ENCODE measurements at regions not wholly inside any gene's neighbourhood (a gene's known extent, or its start where the extent isn't known, plus 50 kb on each side); places are given as distances from the start of the nearest gene placed in this dataset.

DNA sequence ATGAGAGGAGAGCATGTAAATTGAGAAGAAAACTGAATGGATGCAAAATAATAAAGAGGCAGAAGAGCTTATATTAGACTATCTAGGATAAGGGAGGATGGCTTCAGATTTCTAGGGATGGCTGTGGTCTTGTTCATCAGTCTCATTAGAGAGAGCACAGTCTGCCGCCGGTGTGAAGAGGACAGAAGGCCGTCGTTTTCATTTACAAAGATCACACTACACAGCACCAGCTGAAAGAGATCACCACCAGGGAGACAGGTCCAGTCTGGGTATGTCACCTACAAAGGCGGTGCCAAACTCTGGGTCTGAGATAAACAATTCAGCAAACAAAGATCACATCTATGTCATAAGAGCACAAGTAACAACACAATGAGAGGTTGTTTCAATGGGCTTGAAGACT, 1222.3 kb upstream of the SLC10A2 start:
- H3K4me3 ChIP-seq: no peak overlapping the region
- DNase-seq: no peak
- no peaks in the 10 kb centered on the region for H3K4me1 ChIP-seq

DNA sequence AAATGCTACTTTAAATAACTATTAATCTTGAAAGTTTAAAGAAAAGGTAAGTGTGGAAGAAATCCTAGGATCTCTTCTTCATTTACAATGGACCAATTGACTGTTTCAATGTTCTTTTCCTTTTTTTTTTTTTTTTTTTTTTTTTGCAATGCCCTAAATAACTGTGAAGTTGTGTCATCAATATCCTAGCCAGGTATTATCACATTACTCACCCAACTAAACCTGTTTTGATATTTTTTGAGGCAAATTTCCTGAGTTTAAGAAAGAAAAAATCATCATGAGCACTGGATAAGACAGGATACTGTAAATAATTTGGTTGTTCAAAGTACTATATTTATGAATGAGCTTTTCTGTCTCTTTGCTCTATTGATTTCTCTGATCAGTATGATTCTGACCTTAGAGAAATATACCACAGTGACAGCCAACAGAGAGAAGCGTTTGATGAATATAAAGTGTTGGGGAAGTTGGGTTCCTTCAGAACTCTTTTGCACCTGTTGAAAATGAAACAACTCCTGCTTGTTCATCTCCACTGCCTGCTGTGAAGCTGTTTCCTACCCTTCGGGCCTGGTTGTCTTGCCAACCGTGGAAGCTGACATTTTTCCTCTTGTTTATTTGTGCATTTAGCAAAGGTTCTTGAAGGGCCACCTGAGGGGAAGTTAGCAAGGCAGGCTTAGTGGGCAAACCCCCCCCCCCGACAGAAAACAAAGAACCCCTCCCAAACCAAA, 1220.5 kb upstream of the SLC10A2 start:
- H3K9me3 ChIP-seq: no peaks in the 10 kb centered on the region
- TF ChIP-seq, protein P1, sequence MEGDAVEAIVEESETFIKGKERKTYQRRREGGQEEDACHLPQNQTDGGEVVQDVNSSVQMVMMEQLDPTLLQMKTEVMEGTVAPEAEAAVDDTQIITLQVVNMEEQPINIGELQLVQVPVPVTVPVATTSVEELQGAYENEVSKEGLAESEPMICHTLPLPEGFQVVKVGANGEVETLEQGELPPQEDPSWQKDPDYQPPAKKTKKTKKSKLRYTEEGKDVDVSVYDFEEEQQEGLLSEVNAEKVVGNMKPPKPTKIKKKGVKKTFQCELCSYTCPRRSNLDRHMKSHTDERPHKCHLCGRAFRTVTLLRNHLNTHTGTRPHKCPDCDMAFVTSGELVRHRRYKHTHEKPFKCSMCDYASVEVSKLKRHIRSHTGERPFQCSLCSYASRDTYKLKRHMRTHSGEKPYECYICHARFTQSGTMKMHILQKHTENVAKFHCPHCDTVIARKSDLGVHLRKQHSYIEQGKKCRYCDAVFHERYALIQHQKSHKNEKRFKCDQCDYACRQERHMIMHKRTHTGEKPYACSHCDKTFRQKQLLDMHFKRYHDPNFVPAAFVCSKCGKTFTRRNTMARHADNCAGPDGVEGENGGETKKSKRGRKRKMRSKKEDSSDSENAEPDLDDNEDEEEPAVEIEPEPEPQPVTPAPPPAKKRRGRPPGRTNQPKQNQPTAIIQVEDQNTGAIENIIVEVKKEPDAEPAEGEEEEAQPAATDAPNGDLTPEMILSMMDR (IDR thresholded peaks at IDR 0.05): no peak
- no peaks in the 10 kb centered on the region for H3K4me1 ChIP-seq
- no peaks in the 10 kb centered on the region for H3K36me3 ChIP-seq
- no peaks in the 10 kb centered on the region for H3K27me3 ChIP-seq
- H3K4me3 ChIP-seq: no peak overlapping the region
- DNase-seq: no peak
- intact Hi-C loops (cut with DNase I; ENCODE audit: low total_unique reads): no loop called here
- H3K27ac ChIP-seq: no peak overlapping the region

More for the DNA sequence above, 1222.3 kb upstream of the SLC10A2 start:
- Histone ChIP-seq H3K36me3 (no peaks in the 10 kb centered on the region), H3K27me3 (no peaks in the 10 kb centered on the region), H3K27ac (no peak overlapping the region), H3K9me3 (no peaks in the 10 kb centered on the region)
- TF ChIP-seq, protein P1 (IDR thresholded peaks at IDR 0.05): no peak
- intact Hi-C loops (cut with DNase I; ENCODE audit: low total_unique reads): no loop called here

- DNase-seq: no peak
- Histone ChIP-seq H3K4me1 (no peaks in the 10 kb centered on the region), H3K27me3 (no peaks in the 10 kb centered on the region), H3K36me3 (no peaks in the 10 kb centered on the region), H3K9me3 (no peaks in the 10 kb centered on the region), H3K4me3 (no peak overlapping the region), H3K27ac (no peak overlapping the region)
- TF ChIP-seq, protein P1 (IDR thresholded peaks at IDR 0.05): no peak
- intact Hi-C loops (cut with DNase I; ENCODE audit: low total_unique reads): no loop called here
Measured at GRCh38 chr13:104281910-104282309, 1215.7 kb upstream of the SLC10A2 start.

- Histone ChIP-seq H3K27me3 (no peaks in the 10 kb centered on the region), H3K36me3 (no peaks in the 10 kb centered on the region), H3K27ac (no peak overlapping the region), H3K4me1 (no peaks in the 10 kb centered on the region), H3K9me3 (no peaks in the 10 kb centered on the region), H3K4me3 (no peak overlapping the region)
- TF ChIP-seq, protein P1 (IDR thresholded peaks at IDR 0.05): no peak
- DNase-seq: no peak
- intact Hi-C loops (cut with DNase I; ENCODE audit: low total_unique reads): no loop called here
Measured at GRCh38 chr13:104270731-104271130, 1204.5 kb upstream of the SLC10A2 start.

GRCh38 chr13:104267206-104267811, 1201.1 kb upstream of the SLC10A2 start:
- intact Hi-C loops (cut with DNase I; ENCODE audit: low total_unique reads): no loop called here
- Histone ChIP-seq H3K4me1 (no peaks in the 10 kb centered on the region), H3K36me3 (no peaks in the 10 kb centered on the region), H3K9me3 (no peaks in the 10 kb centered on the region), H3K4me3 (no peak overlapping the region), H3K27ac (no peak overlapping the region), H3K27me3 (no peaks in the 10 kb centered on the region)
- TF ChIP-seq, protein P1 (IDR thresholded peaks at IDR 0.05): no peak
- no peak for DNase-seq
